ENCODE measurements at regions not wholly inside any gene's neighbourhood (a gene's known extent, or its start where the extent isn't known, plus 50 kb on each side); places are given as distances from the start of the nearest gene placed in this dataset.

DNA sequence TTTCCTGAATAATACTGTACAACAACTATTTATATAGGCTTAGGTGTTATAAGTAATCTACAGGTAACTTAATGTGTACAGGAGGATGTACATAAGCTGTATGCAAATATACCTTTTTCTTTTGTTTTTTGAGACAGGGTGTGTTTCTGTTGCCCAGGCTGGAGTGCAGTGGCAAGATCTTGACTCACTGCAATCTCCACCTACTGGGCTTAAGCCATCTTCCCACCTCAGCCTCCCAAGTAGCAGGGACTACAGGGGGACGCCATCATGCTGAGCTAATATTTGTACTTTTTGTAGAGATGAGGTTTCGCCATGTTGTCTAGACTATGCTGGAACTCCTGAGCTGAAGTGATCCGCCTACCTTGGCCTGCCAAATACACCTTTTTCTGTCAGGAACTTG, 191.7 kb upstream of the ZNF217 start:
- no peak for DNase-seq
- H3K23me2 ChIP-seq (ENCODE audit: insufficient read length, low read depth, low read length, poor library complexity, severe bottlenecking), result no peaks in the 10 kb centered on the region
- no peak overlapping the region for H3K56ac ChIP-seq (ENCODE audit: insufficient read length, low read depth, low read length)
- Mint-ChIP-seq H3K9me3 (no peaks in the 10 kb centered on the region), H3K4me3 (no peak overlapping the region), H3K4me1 (peaks cover 29 to 31% of the 10 kb centered on the region in 2 experiments), H3K36me3 (ENCODE audit: insufficient read depth in 1 of 3, low read depth in 3 of 3) (no peaks in the 10 kb centered on the region), H3K27me3 (ENCODE audit: low read depth) (no peaks in the 10 kb centered on the region), H3K27ac (no peak overlapping the region)
- H3K9ac ChIP-seq (ENCODE audit: extremely low read depth, insufficient read length, low read length), result no peak overlapping the region
- no peaks in the 10 kb centered on the region for H3K79me2 ChIP-seq (ENCODE audit: insufficient read depth, low read length)
- H2BK12ac ChIP-seq (ENCODE audit: insufficient read length, low read depth, low read length), result no peak overlapping the region
- H4K91ac ChIP-seq (ENCODE audit: insufficient read length, low read depth, low read length), result no peak overlapping the region
- H3K9me3 ChIP-seq (ENCODE audit: control insufficient read depth, low read depth, low read length), result no peaks in the 10 kb centered on the region
- H3K18ac ChIP-seq (ENCODE audit: insufficient read length, low read depth, low read length), result no peak overlapping the region
- no peak overlapping the region; the same call in 1 of the 2 replicates for H3K14ac ChIP-seq (ENCODE audit: insufficient read depth, low read length)
- no peak overlapping the region for H3T11ph ChIP-seq (ENCODE audit: low read length)
- no peak overlapping the region for H2BK20ac ChIP-seq (ENCODE audit: low read depth, low read length, poor library complexity, severe bottlenecking)
- H2BK15ac ChIP-seq (ENCODE audit: low read depth, low read length), result no peak overlapping the region
- no peak overlapping the region for H4K5ac ChIP-seq (ENCODE audit: insufficient read length, low read depth, low read length)
- H4K20me1 ChIP-seq (ENCODE audit: control insufficient read depth, insufficient read depth, insufficient read length), result no peaks in the 10 kb centered on the region
- no peak overlapping the region for H3K23ac ChIP-seq (ENCODE audit: insufficient read length, low read depth, low read length)
- no peak overlapping the region for H3K4ac ChIP-seq (ENCODE audit: low read depth, low read length)
- H2BK120ac ChIP-seq (ENCODE audit: low read depth, low read length, poor library complexity, severe bottlenecking), result no peak overlapping the region
- no peak overlapping the region for H3K4me2 ChIP-seq (ENCODE audit: insufficient read depth, insufficient read length, low read length)
- no peaks in the 10 kb centered on the region for H3K79me1 ChIP-seq (ENCODE audit: insufficient read depth, low read depth, low read length, poor library complexity, severe bottlenecking)
- no peak overlapping the region for H4K8ac ChIP-seq (replicated peaks; ENCODE audit: insufficient read length, low read depth, low read length)
- peaks cover 5% of the 10 kb centered on the region; the same call in 1 of the 2 replicates for H3K4me1 ChIP-seq (ENCODE audit: insufficient read depth, low read length)
- H2BK5ac ChIP-seq (ENCODE audit: insufficient read length, low read length), result no peak overlapping the region
- TF ChIP-seq CTCF (conservative IDR thresholded peaks at IDR 0.05), result no peak
- no peak overlapping the region for H2AFZ ChIP-seq (ENCODE audit: low read length)
- no peaks in the 10 kb centered on the region for H3K27me3 ChIP-seq (ENCODE audit: insufficient read depth, low read length)
- no CpG with 5 or more reads among the region's 3 CpGs for WGBS (ENCODE audit: extremely low coverage, insufficient read length, low lambda C conversion rate)
- no peak overlapping the region for H3K27ac ChIP-seq (ENCODE audit: insufficient read length, low read depth, low read length)
- H2AK5ac ChIP-seq (ENCODE audit: insufficient read length, low read length), result no peak overlapping the region
